ENCODE measurements at regions not wholly inside any gene's neighbourhood (a gene's known extent, or its start where the extent isn't known, plus 50 kb on each side); places are given as distances from the start of the nearest gene placed in this dataset.
"Not testable (repeated sequence)": the region's sequence is repeated elsewhere in the genome, so short reads cannot be mapped to it uniquely, and the experiment has no call there.

DNA sequence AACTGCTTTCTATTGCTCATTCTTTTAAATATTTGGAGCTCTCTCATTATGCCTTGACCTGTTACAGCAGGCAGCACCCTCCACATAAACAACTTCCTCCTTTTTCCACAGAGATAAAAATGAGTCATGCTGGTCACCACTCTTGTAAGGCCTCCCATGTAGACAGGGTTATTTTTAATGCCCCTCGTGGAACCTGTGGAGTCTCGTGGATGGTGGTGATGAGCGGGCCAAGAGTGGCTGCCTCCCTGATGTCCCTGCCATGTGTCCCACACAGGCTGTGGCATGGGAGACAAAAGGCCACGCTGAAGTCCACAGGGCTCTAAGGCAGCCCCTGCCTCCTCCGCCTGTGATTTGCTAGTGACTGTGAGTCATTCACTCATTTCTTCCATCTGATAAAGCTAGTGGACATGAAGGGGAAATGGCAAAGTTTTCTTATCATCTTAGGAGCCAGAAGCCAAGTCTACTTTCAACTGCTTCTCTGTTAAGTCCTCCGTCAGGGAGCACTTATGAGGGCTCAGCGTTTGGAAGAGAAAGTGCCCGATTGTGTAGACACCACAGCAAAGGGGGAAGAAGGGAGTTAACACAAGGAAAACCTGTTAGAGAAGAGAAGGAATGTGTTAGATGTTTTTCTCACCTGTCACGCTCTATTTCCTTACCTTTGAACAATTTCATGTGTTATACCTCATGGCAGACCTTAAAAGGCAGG is 121.6 kb upstream of the FAT1 start:
- WGBS, result 57% methylated on average over 9 of the region's 9 CpGs
- Histone ChIP-seq H3K4me3 (ENCODE audit: low read depth, low read length) (no peak overlapping the region), H3K27ac (ENCODE audit: low read depth) (peak overlapping the region; percentile 83), H3K4me1 (ENCODE audit: insufficient read depth) (no peaks in the 10 kb centered on the region), H3K36me3 (ENCODE audit: insufficient read depth) (no peaks in the 10 kb centered on the region)
- DNase-seq (ENCODE audit: extremely low spot score), result peak; percentile 21

DNA sequence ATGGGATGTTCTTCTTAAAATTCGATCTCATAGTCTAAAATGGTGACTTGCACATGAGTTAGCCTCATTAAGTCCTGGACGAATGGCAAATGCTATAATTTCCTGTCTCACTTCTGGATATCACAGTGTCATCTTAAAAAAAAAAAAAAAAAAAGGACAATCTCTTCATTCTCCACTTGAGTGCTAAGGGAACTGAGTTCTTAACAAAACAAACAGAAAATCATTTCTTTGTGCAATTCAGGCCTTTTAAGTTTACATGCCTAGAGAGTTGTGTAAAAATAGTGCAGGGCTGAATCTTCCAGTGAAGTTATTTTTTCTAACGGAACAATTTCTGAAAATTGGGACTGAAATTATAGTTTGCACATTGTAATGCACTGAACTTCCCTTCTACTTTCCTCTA is 122.8 kb upstream of the FAT1 start:
- 74% methylated on average over 3 of the region's 3 CpGs for WGBS
- no peaks in the 10 kb centered on the region for H3K36me3 ChIP-seq (ENCODE audit: insufficient read depth)
- H3K4me3 ChIP-seq (ENCODE audit: low read depth, low read length), result no peak overlapping the region
- H3K27ac ChIP-seq (ENCODE audit: low read depth), result peak overlapping the region; percentile 23
- no peak for DNase-seq (ENCODE audit: extremely low spot score)
- H3K4me1 ChIP-seq (ENCODE audit: insufficient read depth), result no peaks in the 10 kb centered on the region

DNA sequence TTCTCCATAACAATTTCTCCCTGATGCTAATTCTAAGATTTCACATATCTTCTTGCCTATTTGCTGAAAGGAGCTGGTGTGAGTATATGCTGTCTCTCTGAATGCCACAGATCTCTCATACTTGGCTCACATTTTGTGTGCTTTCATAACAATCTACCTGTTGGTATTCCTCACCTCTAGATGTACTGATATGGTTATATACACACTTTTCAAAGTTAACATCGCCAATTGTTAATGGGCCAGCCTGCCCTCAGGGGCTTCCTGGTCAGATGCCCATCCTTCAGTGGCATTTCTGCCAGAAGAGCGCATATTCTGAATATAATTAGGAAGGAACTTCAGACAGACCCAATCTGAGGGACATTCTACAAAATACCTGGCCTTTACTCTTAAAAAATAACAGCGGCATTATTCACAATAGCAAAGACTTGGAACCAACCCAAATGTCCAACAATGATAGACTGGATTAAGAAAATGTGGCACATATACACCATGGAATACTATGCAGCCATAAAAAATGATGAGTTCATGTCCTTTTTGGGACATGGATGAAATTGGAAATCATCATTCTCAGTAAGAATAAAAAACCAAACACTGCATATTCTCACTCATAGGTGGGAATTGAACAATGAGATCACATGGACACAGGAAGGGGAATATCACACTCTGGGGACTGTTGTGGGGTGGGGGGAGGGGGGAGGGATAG is 123.9 kb upstream of the FAT1 start:
- WGBS, result 97% methylated on average over 3 of the region's 3 CpGs
- not testable (repeated sequence) for H3K36me3 ChIP-seq (ENCODE audit: insufficient read depth); H3K27ac ChIP-seq (ENCODE audit: low read depth); DNase-seq (ENCODE audit: extremely low spot score); H3K4me3 ChIP-seq (ENCODE audit: low read depth, low read length); H3K4me1 ChIP-seq (ENCODE audit: insufficient read depth)

DNA sequence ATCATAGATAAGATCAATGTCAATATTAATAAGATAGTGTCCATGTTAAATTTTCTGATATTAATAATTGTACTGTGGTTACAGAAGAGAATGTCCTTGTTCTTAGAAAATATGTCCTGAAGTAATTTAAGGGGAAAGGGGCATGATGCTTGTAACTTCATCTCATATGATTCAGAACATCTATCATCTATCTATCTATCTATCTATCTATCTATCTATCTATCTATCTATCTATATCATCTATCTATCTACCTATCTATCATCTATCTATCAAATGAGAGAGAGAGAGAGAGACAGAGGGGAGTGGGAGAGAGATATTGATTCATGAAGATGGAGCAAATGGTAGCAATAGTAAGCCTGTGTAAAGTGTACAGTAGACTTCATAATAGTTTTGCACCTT is 124.8 kb upstream of the FAT1 start:
- no peaks in the 10 kb centered on the region for H3K36me3 ChIP-seq (ENCODE audit: insufficient read depth)
- no peaks in the 10 kb centered on the region for H3K4me1 ChIP-seq (ENCODE audit: insufficient read depth)
- no peak overlapping the region for H3K27ac ChIP-seq (ENCODE audit: low read depth)
- no peak for DNase-seq (ENCODE audit: extremely low spot score)
- H3K4me3 ChIP-seq (ENCODE audit: low read depth, low read length), result no peak overlapping the region

DNA sequence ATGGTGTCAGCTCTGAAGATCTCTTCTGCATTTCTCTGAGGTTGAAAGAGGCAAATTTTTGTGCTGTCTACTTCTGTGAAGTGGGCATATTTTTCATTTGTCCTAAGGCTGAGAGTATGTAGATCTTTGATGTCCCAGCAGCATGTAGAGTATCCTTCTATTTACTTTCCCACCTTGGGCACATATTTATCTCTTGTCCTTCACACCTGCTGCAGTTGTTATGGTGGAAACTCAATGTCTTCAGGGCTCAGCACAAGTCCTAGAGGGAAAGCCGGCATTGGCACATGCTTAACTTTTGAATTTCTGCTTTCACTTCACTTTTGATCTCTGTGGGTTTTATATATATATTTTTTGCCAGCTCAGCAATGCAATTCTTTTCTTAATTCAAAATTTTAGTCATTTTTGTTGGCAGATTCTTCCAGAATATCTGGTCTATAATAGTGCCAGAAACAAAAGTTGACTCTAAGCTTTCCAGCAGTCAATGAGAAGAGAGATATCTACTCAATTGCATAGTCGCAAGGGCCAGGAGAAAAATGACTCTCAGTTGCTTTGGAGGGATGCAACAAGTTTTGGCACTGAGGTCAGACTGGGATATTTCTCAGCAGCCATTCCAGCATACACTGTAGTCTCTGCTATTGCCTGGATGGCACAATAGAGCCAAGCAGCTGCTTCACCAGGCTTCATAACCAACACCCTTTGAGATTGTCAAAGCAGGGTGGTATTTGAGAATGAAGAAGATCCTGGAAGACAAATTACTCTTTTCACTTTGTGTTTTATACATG is 127.8 kb upstream of the FAT1 start:
- WGBS, result 91% methylated on average over 2 of the region's 2 CpGs
- no peak for DNase-seq (ENCODE audit: extremely low spot score)
- Histone ChIP-seq H3K27ac (ENCODE audit: low read depth) (no peak overlapping the region), H3K4me3 (ENCODE audit: low read depth, low read length) (no peak overlapping the region), H3K36me3 (ENCODE audit: insufficient read depth) (no peaks in the 10 kb centered on the region), H3K4me1 (ENCODE audit: insufficient read depth) (no peaks in the 10 kb centered on the region)

DNA sequence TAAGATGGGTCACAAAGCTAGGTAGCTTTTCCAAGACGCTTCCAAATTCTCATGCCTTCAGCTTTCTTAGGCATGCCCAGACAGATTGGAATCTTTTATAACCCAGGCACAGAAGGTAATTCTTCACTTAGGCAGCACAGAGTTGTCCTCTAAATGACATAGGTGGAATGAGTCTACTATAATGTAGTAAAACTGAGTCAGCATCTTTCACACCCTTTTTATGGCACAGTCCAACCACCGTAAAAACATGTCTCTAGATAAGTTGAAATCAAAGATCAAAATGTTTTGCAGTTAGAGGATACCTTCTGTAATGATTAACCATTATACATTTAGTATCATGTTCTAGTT is 128.4 kb upstream of the FAT1 start:
- Histone ChIP-seq H3K36me3 (ENCODE audit: insufficient read depth) (no peaks in the 10 kb centered on the region), H3K4me1 (ENCODE audit: insufficient read depth) (no peaks in the 10 kb centered on the region), H3K27ac (ENCODE audit: low read depth) (no peak overlapping the region), H3K4me3 (ENCODE audit: low read depth, low read length) (no peak overlapping the region)
- 64% methylated on average over 2 of the region's 2 CpGs for WGBS
- no peak for DNase-seq (ENCODE audit: extremely low spot score)

DNA sequence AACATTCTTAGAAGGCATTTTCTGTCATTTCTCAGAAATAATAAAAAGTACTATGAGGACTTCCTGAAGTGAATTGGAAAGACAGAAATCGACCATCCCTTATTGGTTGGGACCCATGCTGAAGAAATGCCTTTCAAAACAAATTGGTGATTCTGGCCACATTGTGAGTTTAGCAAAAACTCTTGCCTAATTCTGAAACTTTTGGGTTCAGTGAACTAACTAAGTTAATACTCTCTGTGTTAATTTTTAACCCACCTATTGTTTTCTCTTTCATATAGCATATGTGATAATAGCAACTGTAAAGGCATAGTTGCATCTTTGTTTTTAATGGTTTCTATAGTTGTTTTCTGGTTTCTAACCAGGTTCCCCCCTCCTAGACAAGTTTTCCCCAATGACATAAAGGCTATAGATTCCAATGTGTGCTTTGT is 129.3 kb upstream of the FAT1 start:
- H3K36me3 ChIP-seq (ENCODE audit: insufficient read depth), result no peaks in the 10 kb centered on the region
- H3K27ac ChIP-seq (ENCODE audit: low read depth), result no peak overlapping the region
- no peak overlapping the region for H3K4me3 ChIP-seq (ENCODE audit: low read depth, low read length)
- H3K4me1 ChIP-seq (ENCODE audit: insufficient read depth), result no peaks in the 10 kb centered on the region
- no peak for DNase-seq (ENCODE audit: extremely low spot score)
- 78% methylated on average over 1 of the region's 1 CpG for WGBS

DNA sequence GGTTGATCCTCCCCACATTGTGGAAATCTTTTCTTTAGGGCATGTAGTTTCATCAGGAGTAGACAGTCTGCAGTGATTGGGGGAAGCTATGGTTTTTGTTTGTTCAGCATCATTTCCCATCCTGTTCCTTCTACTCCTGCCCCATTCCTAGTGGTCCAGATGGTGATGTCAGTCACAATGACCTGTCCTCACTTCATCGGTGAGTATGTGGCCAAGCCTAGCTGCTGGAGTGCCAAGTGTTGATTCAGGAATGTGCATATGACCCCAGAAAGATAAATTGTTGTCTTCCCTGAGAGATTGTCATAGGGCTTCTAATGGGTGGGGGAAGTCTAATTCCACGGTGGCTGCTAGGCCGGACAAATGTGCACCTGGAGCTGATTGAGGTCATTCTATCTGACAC is 130.6 kb upstream of the FAT1 start:
- no peak overlapping the region for H3K4me3 ChIP-seq (ENCODE audit: low read depth, low read length)
- 78% methylated on average over 3 of the region's 3 CpGs for WGBS
- no peak for DNase-seq (ENCODE audit: extremely low spot score)
- H3K36me3 ChIP-seq (ENCODE audit: insufficient read depth), result no peaks in the 10 kb centered on the region
- H3K4me1 ChIP-seq (ENCODE audit: insufficient read depth), result no peaks in the 10 kb centered on the region
- H3K27ac ChIP-seq (ENCODE audit: low read depth), result no peak overlapping the region

DNA sequence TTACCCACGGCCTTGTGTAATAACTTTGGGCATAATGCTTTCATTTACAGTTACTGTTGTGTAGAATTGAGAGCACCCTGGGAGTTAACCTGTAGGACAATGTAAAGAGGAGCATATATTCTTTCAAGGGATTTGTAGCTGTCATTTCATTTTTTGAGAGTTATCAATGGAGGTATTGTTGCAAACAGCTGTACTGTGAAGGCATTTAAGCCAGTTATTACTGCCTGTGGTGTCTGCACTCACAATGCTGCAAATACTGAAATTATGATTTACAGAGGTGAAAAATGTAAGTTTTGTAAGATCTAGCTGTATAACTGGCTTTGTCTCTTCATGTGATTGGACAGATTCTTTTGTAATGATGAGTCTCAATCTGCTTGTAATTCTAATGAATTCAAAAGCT is 131.5 kb upstream of the FAT1 start:
- Histone ChIP-seq H3K4me3 (ENCODE audit: low read depth, low read length) (no peak overlapping the region), H3K4me1 (ENCODE audit: insufficient read depth) (no peaks in the 10 kb centered on the region), H3K27ac (ENCODE audit: low read depth) (no peak overlapping the region), H3K36me3 (ENCODE audit: insufficient read depth) (no peaks in the 10 kb centered on the region)
- WGBS, result 96% methylated on average over 1 of the region's 1 CpG
- no peak for DNase-seq (ENCODE audit: extremely low spot score)

DNA sequence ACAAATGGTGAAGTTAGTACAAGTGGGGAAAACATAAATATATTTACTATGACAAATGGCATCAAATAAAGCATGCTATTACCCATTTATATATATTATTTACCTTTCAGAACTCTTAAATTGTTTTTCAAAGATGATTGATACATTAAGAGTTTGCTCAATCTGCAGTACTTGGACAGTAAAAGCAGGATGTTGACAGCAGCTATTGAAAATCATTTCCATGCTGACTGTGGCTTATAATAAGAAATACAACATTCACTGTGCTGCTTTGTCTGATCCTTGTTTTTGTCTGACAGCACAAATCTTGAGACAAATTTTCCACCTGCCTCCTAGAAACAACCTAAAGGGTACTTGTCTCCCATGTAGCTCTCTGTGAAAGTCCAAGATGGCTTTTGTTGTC is 134.1 kb upstream of the FAT1 start:
- no peak overlapping the region for H3K27ac ChIP-seq (ENCODE audit: low read depth)
- no peak for DNase-seq (ENCODE audit: extremely low spot score)
- H3K4me3 ChIP-seq (ENCODE audit: low read depth, low read length), result no peak overlapping the region
- H3K36me3 ChIP-seq (ENCODE audit: insufficient read depth), result no peaks in the 10 kb centered on the region
- no peaks in the 10 kb centered on the region for H3K4me1 ChIP-seq (ENCODE audit: insufficient read depth)

DNA sequence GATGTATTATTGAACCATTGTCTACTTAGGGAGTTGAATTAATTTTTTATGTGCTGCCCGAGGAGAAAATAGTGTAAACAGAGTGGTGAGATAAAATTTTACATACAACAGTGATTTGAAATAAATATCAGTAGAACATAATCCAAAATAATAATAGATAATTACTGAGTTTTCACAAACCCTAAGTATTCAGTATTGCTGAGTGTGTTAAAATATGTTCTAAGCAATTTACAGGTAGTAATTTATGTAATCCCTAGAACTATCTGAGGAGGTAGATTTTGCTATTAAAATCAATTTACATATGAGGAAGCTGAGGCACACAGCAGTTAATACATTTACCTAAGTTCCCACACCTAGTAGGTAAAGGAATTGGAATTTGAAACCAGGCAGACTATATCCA is 134.7 kb upstream of the FAT1 start:
- Histone ChIP-seq H3K36me3 (ENCODE audit: insufficient read depth) (no peaks in the 10 kb centered on the region), H3K4me1 (ENCODE audit: insufficient read depth) (no peaks in the 10 kb centered on the region), H3K4me3 (ENCODE audit: low read depth, low read length) (no peak overlapping the region), H3K27ac (ENCODE audit: low read depth) (no peak overlapping the region)
- WGBS, result 75% methylated on average over 1 of the region's 1 CpG
- DNase-seq (ENCODE audit: extremely low spot score), result no peak

DNA sequence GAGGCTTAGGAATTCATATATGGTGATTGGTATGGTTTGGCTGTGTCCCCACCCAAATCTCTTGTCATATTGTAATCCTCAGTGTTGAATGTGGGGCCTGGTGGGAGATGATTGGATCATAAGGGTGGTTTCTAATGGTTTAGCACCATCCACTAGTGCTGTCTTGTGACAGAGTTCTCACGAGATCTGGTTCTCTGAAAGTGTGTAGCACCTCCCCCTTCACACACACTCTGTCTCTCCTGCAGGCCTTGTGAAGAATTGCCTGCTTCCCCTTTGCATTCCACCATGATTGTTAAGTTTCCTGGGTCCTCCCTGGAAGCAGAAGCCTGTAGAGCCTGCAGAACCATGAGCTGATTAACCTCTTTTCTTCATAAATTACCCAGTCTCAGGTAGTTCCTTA is 135.8 kb upstream of the FAT1 start:
- DNase-seq (ENCODE audit: extremely low spot score), result no peak
- Histone ChIP-seq H3K27ac (ENCODE audit: low read depth) (no peak overlapping the region), H3K4me1 (ENCODE audit: insufficient read depth) (no peaks in the 10 kb centered on the region), H3K4me3 (ENCODE audit: low read depth, low read length) (no peak overlapping the region), H3K36me3 (ENCODE audit: insufficient read depth) (no peaks in the 10 kb centered on the region)
- 87% methylated on average over 1 of the region's 1 CpG for WGBS

DNA sequence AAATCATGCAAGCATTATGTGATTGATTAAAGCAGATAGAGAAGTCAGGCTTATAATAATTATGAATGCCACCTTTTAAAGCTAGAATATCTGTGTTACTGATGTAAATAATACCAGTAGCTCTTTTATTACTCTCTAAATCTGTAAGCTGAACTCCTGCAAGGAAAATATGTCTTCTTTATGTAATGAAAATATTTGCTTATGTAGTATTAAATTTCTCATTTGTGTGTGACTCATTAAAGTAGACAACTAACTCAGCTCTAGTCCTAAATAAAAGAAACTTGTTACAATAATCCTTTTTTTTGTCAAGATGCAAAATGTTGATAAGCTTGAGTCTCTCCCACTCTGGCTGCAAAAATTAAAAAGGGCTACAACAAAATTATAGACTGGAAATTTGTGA is 137.7 kb upstream of the FAT1 start:
- no peaks in the 10 kb centered on the region for H3K36me3 ChIP-seq (ENCODE audit: insufficient read depth)
- H3K4me1 ChIP-seq (ENCODE audit: insufficient read depth), result no peaks in the 10 kb centered on the region
- H3K4me3 ChIP-seq (ENCODE audit: low read depth, low read length), result no peak overlapping the region
- DNase-seq (ENCODE audit: extremely low spot score), result no peak
- H3K27ac ChIP-seq (ENCODE audit: low read depth), result no peak overlapping the region

DNA sequence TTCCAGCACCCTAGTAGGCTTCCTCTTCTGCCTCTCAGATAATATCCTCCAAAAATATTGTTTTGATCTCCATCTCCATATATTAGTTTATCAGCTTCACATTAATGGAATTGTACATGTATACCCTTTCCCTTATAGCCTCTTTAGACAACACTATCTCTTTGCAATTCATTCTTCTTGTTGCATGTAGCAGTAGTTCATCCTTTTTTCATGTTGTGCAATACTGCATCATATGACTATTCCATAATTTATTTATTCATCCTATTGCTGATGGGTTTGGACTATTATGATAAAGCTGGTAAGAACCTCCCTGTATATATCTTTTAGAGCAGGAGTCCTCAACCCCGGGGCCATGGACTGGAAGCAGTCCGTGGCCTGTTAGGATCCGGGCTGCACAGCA is 148.2 kb upstream of the FAT1 start:
- no peak for DNase-seq (ENCODE audit: extremely low spot score)
- Histone ChIP-seq H3K27ac (ENCODE audit: low read depth) (no peak overlapping the region), H3K36me3 (ENCODE audit: insufficient read depth) (no peaks in the 10 kb centered on the region), H3K4me3 (ENCODE audit: low read depth, low read length) (no peak overlapping the region), H3K4me1 (ENCODE audit: insufficient read depth) (no peaks in the 10 kb centered on the region)
- 94% methylated on average over 3 of the region's 3 CpGs for WGBS

All from urinary bladder (tissue), 3 donors.